GM21737 (cell line): ENCODE measurements at regions not wholly inside any gene's neighbourhood (a gene's known extent, or its start where the extent isn't known, plus 50 kb on each side); places are given as distances from the start of the nearest gene placed in this dataset.
"Not testable (repeated sequence)": the region's sequence is repeated elsewhere in the genome, so short reads cannot be mapped to it uniquely, and the experiment has no call there.

ENCODE experiments used
- ATAC-seq: cut with Tn5 transposase; IDR thresholded peaks from one replicate; pipeline ENCODE4 v1.9.1; 2021; ENCODE audit warnings: mild to moderate bottlenecking, moderate library complexity; ENCODE audit not compliant: unreplicated experiment

DNA sequence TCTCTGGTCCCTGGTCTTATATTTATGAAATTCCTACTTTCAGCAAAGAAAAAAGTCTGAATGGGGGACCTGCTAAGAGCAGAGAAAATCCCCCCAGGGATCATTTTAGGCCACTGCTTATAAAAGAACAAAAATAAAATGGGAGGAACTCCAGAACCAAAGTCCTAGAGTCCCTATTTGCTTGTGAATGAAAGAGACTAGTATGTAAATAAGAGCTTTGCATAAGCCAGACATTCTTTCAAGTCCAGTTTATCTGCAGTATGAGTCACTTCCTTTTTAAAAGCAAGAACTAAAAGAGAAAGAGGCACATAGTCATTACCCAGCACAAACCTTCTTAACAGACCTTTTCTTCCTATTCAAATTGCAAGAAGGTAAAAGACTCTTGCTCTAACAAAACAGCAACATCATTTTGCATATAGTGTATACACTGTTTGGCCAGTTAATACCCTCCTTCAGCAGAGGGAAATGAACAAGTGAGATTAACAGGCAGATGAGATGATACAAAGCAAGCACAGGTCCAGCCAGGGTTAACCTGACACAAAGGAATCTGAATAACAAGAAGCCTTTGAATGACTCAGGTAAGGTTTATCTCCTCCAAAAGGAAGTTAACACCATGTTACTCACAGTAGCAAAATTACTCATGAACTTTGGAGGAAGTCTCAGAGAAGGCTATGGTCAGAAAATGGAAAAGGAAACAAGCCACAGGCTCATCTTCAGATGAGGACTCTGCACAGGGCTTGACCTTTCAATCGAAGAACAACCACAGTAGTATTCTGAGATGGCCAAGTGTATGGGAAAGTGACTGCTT lies 87.3 kb downstream of the PHLDA1 start:
- ATAC-seq, result peak; percentile 92

DNA sequence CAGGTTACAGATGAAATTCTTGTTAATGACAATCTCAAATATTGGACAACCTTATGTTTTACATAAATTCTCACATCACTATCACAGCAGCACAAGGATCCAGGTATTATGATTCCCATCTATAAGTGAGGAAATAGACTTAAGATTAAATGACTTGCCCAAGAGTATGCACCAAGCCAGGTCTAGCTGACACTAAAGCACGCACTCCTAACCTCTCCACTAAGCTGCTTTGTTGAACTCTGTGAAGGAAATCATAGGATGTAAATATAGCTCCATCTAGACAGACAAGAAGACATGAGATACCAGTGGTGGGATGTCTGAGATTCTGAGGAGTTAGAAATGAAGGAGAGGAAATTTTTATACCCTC lies 87.9 kb downstream of the PHLDA1 start:
- ATAC-seq, result no peak

DNA sequence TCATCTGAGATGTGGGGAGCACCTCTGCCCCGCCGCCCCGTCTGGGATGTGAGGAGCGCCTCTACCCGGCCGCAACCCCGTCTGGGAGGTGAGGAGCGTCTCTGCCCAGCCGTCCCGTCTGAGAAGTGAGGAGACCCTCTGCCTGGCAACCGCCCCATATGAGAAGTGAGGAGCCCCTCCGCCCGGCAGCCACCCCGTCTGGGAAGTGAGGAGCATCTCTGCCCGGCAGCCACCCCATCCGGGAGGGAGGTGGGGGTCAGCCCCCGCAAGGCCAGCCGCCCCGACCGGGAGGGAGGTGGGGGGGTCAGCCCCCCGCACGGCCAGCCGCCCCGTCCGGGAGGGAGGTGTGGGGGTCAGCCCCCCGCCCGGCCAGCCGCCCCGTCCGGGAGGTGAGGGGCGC lies 89.9 kb downstream of the PHLDA1 start:
- ATAC-seq, result not testable (repeated sequence)

DNA sequence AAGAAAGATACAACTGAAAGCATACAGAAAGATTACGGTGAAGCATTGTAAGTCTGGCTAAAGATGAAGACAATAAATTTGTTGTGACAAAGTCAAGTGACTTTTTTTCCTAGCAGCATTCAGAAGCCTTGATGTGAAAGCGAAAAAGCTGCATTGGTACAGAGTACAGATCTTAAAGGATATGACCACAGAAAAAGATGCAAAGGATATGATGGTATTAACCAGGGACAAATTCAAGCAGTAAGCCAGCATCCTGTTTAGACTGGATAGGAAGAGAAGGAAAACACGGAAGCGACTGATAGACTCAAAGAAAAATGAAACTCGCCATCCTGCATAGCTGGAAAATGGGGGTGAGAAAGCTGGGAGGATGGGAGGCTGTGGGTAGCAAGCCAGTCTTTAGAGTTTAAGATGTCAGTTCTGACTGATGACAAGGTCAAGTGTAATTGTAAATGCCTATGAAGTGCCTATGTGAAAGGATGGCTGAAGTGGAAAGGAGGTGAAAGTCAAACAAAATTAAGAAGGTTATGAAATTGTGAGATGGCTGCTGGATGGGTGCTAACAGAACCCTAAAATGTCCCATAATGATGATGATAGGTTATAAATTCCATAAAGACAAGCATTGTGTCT lies 92.4 kb downstream of the PHLDA1 start:
- no peak for ATAC-seq

DNA sequence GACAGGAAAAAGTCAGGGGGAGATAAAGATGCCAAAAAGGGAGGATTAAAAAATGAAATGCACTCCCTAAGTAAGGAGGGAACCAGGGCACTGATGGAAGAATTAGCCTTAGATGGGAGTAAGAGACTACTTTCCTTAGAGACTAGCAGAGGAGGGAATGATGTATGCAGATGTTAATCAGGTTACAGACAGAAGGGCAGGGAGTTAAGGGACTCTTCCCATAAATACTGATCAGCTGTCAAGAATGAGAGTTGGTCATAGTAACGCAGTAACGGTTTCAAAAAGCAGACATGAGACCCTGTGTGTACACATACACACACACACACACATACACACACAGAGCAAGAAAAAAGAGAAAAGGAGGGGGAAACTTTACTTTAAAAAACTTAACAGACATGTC lies 93.4 kb downstream of the PHLDA1 start:
- ATAC-seq, result no peak

DNA sequence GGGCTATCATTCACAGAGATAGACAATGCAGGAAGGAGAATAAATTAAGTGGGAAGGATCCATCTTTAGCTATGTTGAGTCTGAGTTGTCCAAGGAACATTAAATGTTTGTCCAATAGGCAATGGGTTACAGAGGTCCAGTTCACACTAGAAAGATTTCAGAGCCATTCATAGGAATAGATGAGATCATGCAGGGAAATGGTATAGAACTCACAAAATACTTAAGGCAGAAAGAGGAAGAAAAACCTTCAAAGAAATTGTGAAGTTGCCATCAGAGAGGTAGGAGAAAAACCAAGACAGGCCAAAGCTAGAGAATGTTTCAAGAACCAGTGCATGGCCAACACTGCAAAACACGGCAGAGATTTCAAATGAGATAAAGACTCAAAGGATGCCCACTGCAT lies 94.1 kb downstream of the PHLDA1 start:
- ATAC-seq, result no peak

DNA sequence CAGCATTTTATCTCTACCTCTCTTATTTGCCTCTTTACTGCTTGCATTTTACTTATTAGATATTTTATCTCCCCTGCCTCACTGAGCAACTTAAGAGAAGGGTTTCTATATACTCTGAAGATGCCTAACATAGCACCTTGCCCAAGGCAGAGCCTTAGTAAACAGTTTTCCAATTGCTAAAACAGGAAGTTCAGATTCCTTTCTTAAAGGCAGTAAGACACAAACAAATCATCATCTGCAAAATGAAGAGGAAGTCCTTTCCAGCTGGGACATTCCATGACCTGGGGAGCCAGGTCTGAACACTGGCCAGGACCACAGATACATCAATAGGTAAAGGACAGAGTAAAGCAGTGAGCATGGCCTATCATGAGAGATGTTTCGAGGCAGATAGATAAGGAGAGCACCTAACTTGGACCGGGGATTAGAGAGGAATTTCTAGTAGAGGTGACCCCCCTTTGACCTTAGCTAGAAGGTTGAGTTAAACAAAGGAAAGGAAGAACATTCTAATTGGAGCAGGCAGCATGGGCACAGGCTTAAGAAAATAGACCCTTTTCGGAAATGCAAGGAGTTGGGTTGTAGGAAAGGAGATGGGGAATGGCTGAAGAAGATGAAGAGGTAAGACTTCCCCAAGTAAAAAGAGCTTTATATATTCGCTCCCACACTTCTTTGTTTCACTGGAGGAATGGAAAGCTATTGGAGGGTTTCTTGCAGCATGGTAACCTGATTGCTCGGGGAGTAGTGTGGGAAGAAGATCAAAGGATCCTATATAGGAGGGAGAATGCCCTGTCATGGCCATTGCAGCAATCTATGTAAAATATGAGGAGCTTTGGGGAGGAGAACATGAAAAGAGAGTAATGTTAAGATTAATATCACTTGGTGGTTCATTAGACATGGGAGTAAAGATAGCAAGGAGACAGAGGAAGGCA lies 94.8 kb downstream of the PHLDA1 start:
- ATAC-seq, result no peak

DNA sequence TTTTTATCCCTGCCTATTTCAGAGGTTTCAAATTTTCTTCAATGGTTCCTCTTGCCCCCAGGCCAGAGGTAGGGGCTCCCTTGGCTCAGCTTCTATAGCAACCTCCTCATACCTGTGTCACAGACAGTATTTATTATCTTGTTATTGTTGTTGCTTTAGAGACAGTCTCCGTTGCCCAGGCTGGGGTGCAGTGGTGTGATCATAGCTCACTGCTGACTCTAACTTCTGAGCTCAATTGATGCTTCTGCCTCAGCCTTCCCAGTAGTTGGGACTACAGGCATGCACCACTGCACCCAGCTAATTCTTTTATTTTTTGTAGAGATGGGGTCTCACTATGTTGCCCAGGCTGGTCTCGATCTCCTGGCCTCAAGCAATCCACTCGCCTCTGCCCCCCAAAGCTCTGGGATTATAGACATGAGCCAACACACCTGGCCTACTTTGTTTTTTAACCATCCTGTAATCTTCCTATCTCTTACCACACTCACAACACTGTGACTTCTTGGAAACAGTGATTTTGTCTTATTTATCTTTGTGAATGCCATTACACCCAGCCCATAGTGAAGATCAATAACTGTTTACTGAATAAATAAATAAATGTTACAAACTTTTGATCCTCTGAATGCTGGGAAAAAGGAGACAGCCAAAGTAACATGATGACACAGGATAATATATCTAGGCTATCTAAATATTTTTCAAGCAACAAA lies 95.9 kb downstream of the PHLDA1 start:
- ATAC-seq, result no peak

DNA sequence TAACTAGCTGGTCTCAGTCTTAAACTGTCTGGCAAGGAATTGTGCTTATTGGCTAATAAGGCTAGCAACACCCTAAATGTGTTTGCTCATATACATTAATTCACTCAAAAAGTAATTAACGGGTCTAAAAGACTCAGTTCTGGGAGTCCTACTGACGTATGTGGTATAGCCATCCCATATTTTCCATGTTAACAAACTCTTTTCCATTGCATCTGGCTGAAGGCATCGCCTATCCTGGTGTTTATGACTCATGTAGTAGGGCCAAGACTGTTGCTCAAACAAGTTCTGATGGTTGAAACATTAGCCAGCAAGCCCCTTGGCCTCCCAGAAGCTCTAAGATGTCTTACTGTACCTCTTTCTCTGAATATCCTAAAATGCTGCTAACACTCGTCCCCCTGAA lies 98.5 kb downstream of the PHLDA1 start:
- no peak for ATAC-seq

DNA sequence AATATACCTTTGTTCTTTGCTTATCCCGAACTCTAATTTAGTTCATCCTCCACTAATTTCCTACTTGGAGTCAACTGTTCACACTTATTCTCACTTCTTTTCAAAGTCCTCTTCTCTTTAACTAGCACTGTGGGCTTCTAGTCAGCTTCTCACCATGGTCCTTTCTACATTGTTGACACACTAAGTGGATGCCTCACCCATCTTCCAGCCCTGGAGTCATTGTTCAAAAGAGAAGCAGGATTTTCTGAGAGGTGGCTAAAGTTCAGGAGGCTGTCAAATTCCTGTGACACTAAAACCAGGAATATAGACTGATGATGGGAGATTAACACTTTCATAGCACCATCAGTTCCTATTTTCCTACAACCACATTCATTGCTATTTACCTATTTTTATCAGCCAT lies 99.3 kb downstream of the PHLDA1 start:
- no peak for ATAC-seq

DNA sequence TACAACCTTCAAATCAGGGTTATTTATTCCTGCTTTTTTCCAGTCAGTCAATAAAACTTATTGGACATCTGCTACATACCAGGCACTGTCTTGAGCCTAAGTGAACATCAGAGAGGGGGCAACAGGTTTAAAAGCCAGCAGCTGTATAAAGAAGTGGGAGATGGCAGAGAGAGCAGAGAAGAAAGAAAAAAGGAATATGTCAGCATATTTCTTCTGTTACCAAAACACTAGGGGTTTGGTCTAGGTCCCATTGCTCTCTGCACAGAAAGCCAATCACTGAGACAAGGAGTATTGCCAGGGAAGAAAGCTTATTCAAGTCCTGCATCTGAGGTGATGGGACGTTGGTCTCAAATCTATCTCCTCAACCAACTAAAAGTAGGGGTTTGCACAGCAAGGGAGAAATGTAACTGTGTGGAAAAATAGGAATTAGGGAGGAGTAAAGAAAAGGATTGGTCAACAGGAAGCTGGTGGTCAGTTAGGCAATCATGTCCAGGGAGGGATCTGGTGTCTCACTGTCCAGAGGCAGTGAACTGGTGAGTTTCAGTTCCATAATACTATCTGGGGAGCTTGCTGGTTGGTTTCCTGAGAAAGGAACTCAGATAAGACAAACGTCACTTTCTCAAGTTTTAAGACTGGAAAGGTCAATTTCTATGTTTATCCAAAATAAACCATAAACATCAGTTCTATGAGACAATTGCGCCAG lies 107.5 kb downstream of the PHLDA1 start:
- ATAC-seq, result no peak

DNA sequence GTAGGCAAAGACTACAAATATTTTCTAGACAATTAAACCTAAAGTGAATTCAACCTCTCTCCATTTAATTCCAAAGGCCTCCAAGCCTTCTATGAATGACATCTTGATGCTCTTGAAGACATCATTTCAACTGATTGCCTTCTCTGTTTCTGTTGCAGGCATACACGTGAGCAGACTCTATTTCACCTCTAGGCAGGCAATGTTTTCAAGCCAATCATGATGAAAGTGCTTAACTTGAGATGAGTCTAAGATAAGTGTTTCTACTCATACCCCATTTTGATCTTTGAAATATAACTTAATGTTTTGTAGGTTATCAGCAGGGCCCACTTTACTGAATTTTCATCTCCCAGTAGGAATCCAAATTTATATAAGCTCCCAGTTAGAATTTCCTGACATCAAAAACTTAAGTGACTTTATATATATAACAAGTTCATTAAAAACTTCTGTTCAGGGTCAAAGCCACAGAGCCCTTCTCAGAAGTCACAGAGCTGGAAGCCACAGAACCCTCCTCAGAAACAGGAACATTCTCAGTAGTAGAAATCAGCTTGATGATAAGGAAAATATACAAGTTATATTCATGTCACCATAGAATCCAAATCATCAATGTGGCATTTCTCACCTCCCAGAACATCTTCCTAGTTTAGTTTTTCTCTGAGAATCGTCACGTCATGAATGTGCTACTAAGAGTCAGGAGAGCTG lies 108.5 kb downstream of the PHLDA1 start:
- no peak for ATAC-seq

DNA sequence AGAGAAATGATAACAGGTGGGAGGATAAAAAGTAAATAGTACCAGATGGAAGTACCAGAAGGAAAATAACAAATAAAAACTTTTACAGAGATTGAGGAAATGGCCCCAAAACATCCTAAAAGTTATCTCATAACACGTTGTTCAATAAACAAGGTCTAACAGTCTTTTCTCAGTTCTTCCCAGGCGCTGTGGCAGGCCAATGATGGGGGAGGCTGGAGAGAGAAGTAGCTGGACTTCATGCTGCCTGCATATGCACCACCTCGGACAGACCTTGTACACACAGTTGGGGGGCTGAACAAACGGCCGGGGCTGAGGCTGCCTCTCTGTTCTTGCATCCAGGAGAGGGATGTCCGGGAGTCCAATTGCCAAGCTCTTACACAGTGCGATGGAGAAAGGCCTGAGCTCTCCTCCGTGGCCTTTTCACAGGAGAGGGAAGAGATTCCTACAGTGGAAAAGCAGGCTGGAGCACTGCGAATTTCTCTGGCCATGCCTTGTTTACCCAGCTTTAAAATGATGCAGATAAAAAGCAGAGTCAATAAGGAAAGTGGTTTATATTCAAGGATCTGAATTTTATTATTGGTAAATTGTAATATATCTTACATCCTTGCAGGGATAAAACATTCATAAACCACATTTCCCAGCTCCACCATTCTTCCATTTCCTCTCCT lies 109.8 kb downstream of the PHLDA1 start:
- ATAC-seq, result no peak

DNA sequence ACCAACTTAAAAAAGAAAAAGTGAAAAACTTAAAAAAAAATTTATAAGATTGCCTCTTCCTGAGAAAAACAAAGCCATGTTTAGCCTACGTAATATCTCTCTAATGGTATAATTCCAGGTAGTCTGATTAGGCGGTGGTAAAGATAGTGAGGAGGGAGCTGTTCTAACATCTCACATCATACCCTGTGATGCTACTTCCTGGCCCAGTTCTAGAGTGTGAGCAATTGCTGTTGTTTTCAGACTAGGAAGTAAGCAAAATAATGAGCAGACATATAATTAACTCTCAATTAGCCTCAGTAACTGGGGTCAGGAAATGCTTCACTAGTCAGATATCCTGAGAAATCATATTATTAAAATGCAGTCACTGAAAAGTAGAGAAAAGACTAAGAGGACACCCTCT lies 113.9 kb downstream of the PHLDA1 start:
- no peak for ATAC-seq

DNA sequence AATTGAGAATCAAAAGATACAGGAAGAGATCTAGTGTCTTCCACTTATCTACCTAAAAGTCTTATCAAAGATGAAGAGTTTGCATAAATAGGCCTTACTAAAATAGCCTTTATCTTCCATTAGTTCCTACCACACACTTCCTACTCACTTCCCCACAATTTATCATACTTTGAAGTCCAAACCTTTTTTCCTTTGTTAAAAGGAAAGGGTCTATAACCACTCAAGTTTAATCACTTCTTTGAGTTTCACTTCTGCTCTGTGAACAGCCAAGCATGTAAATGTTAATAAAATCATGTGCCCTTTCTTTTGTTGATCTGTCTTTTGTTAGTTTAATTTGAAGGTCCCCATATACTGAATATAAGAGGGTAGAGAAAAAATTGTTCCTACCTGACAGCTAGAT lies 114.5 kb downstream of the PHLDA1 start:
- peak; percentile 77 for ATAC-seq

DNA sequence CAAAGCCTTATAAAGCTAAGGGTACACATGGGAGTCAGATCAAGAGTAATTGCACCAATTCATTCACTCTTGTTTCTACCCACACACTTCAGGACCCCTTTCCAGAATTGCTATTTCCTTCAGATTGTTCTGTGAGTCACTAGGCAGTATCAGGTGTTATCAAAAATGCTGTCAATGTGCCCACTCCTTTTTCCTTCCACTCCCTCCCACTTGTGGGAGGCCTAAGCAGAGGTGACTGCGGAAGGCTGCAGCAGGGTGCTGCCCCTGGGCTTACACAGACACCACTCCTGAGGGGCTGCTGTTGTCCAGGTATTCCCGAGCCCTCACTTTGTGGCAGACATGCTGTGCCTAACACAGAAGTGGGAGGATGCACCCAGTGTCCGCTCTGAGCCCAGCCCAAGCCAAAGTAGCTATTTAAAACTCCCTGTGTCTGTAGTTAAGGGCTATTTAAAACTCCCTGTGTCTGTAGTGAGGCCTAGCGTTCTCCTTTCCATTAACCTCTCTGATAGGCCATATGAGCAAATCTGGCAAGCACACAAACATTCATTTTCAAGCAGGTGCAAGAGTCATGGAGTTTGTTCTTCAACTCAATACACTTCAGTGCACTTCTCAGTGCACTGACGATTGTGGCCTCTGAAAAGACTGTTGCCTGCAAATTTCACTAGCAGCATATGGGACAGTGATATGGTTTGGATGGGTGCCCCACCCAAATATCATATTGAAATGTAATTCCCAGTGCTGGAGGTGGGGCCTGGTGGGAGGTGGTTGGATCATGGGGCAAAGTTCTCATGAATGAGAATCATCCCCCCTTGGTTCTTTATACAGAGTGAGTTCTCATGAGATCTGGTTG lies 117.8 kb downstream of the PHLDA1 start:
- no peak for ATAC-seq

DNA sequence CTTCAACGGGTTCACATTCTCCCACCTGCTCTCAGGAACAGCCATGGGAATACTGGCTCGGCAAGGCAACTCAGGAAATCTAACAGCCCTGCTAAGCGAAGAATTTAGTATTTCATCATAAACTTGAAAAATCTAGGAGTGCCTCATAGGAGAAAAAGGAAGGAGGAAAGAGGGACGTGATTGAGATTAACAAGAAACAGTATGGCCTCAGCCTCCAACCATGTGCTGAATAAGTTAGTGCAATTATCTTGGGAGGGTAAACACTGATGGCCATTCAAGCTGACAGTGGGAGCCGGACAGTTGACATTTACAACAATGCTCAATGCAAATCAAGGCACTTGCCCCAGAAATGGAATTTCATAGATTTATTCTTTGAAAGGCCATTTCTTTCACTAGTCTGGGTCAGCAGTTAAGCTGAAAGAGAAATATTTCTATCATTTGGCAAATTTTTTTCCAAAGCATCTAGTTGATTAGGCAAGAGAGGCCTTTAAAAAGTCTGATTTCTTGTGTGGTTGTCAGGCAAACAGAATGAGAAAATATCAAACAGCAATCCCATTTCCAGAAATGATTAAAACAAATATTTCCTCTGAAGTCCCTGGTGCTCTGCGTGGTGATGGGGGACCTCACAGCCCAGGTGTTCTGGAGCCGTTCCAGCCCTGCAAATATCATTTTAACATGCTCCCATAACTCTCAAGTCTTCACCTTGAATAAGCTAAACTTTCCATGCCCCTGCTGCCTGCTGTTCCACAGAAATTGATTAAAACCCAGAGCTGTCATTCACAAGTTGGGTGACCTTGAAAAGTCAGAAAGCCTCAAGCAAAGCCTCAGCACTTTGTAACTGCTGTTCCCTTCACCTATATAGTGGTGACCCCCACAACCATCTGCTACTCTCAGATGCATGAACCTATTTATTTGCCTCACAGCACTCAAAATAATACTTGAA lies 121.6 kb downstream of the PHLDA1 start:
- ATAC-seq, result no peak
